ENCODE measurements at regions not wholly inside any gene's neighbourhood (a gene's known extent, or its start where the extent isn't known, plus 50 kb on each side); places are given as distances from the start of the nearest gene placed in this dataset.
"Not testable (repeated sequence)": the region's sequence is repeated elsewhere in the genome, so short reads cannot be mapped to it uniquely, and the experiment has no call there.

DNA sequence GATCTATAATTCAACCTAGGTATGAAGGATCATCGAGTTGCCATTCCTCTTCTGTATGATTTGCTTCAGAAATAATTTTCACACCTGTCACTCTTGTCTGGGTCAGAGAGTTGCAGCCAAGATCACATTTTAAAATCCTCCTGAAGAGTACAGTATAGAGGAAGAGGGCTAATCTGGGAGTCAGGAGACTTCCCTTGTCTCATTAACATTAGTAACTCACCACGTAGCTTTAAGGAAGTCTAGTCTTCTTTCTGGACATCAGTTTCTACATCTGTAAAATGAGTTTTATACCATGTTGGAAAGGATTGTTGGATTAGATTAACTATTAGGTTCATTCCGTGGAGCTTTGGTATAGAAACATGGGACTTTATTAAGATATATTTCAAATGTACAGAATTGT is 109.4 kb downstream of the TDRD15 start:
- ChIA-PET POLR2A (ENCODE audit: low non-redundant PET) (no interaction called here), CTCF (no interaction called here)
- H3K27ac ChIP-seq, result no peak overlapping the region
- no peak for DNase-seq (ENCODE audit: low spot score)
- TF ChIP-seq, protein P1, sequence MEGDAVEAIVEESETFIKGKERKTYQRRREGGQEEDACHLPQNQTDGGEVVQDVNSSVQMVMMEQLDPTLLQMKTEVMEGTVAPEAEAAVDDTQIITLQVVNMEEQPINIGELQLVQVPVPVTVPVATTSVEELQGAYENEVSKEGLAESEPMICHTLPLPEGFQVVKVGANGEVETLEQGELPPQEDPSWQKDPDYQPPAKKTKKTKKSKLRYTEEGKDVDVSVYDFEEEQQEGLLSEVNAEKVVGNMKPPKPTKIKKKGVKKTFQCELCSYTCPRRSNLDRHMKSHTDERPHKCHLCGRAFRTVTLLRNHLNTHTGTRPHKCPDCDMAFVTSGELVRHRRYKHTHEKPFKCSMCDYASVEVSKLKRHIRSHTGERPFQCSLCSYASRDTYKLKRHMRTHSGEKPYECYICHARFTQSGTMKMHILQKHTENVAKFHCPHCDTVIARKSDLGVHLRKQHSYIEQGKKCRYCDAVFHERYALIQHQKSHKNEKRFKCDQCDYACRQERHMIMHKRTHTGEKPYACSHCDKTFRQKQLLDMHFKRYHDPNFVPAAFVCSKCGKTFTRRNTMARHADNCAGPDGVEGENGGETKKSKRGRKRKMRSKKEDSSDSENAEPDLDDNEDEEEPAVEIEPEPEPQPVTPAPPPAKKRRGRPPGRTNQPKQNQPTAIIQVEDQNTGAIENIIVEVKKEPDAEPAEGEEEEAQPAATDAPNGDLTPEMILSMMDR (conservative IDR thresholded peaks at IDR 0.05; ENCODE audit: low read depth), result no peak

- ChIA-PET CTCF (no interaction called here), POLR2A (ENCODE audit: low non-redundant PET) (no interaction called here)
- TF ChIP-seq, protein P1 (conservative IDR thresholded peaks at IDR 0.05; ENCODE audit: low read depth), result no peak
- H3K27ac ChIP-seq, result no peak overlapping the region
- DNase-seq (ENCODE audit: low spot score), result no peak
Measured at GRCh38 chr2:21234001-21234400, 110.2 kb downstream of the TDRD15 start.

GRCh38 chr2:21234464-21235120 is 110.8 kb downstream of the TDRD15 start:
- DNase-seq (ENCODE audit: low spot score), result no peak
- POLR2A ChIA-PET (ENCODE audit: low non-redundant PET), result no interaction called here
- TF ChIP-seq, protein P1 (conservative IDR thresholded peaks at IDR 0.05; ENCODE audit: low read depth), result no peak
- CTCF ChIA-PET, result no interaction called here
- no peak overlapping the region for H3K27ac ChIP-seq

DNA sequence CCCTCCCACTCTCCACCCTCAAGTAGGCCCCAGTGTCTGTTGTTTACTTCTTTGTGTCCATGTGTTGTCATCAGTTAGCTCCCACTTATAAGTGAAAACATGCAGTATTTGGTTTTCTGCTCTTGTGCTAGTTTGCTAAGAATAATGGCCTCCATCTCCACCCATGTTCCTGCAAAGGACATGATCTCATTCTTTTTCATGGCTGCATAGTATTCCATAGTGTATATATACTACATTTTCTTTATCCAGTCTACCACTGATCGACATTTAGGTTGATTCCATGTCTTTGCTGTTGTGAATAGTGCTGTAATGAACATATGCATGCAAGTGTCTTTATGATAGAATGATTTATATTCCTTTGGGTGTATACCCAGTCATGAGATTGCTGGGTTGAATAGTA is 116.0 kb downstream of the TDRD15 start:
- DNase-seq (ENCODE audit: low spot score); H3K27ac ChIP-seq; CTCF ChIA-PET; POLR2A ChIA-PET (ENCODE audit: low non-redundant PET): not testable (repeated sequence)

- TF ChIP-seq, protein P1 (conservative IDR thresholded peaks at IDR 0.05; ENCODE audit: low read depth), result no peak
- H3K27ac ChIP-seq, result no peak overlapping the region
- DNase-seq (ENCODE audit: low spot score), result no peak
- ChIA-PET POLR2A (ENCODE audit: low non-redundant PET) (no interaction called here), CTCF (no interaction called here)
Measured at GRCh38 chr2:21244161-21244560, 120.4 kb downstream of the TDRD15 start.

GRCh38 chr2:21245565-21245964 is 121.8 kb downstream of the TDRD15 start:
- ChIA-PET POLR2A (ENCODE audit: low non-redundant PET) (no interaction called here), CTCF (no interaction called here)
- no peak overlapping the region for H3K27ac ChIP-seq
- TF ChIP-seq, protein P1 (conservative IDR thresholded peaks at IDR 0.05; ENCODE audit: low read depth), result no peak
- DNase-seq (ENCODE audit: low spot score), result no peak

DNA sequence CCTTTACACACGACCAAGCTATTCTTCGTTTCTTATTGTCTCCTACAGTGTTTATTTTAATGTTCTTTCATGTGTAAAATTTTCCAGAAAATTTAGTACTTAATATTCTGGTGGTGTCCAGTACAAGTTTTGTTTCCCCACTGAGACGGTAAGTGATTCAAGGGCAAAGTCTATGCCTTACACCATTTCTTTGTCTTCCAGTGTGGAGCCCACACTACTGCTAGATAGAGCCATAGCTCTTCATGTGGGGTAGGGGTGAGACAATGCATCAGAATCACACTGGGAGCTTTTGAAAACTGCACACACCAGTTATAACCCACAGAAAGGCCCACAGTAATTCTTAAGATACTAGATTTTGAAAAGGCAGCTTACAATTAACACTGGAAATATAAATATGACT is 125.6 kb downstream of the TDRD15 start:
- TF ChIP-seq, protein P1 (conservative IDR thresholded peaks at IDR 0.05; ENCODE audit: low read depth), result no peak
- no peak overlapping the region for H3K27ac ChIP-seq
- ChIA-PET CTCF (no interaction called here), POLR2A (ENCODE audit: low non-redundant PET) (no interaction called here)
- DNase-seq (ENCODE audit: low spot score), result no peak
